Upper lobe of left lung (tissue), 6 donors: ENCODE measurements at regions not wholly inside any gene's neighbourhood (a gene's known extent, or its start where the extent isn't known, plus 50 kb on each side); places are given as distances from the start of the nearest gene placed in this dataset.

Source experiments
- ATAC-seq, 2 donors: fragments of 200-7000 bp; cut with Tn5 transposase; one replicate each; pipeline ENCODE4 v1.9.1; 2022; ENCODE audit warnings: mild to moderate bottlenecking in 2 of 2, moderate library complexity in 2 of 2; ENCODE audit not compliant: low FRiP score in 2 of 2
- DNase-seq, 2 donors: peaks; one replicate each; pipeline ENCODE4 v3.0.0-alpha.2; 2019 to 2020
- H3K27ac ChIP-seq, 4 donors: fragments of 200-600 bp; sonication (generic); one replicate each; pipeline ENCODE4 v1.5.1; 2016 to 2019
- H3K27me3 ChIP-seq, 4 donors: fragments of 200-600 bp; sonication (generic); one replicate each; pipeline ENCODE4 v1.5.1; 2017 to 2019
- H3K36me3 ChIP-seq, 4 donors: fragments of 200-600 bp; sonication (generic); one replicate each; pipeline ENCODE4 v1.5.1; 2016 to 2019
- H3K4me1 ChIP-seq, 4 donors: fragments of 200-600 bp; sonication (generic); one replicate each; pipeline ENCODE4 v1.5.1; 2018 to 2019
- H3K4me3 ChIP-seq, 4 donors: fragments of 200-600 bp; sonication (generic); one replicate each; pipeline ENCODE4 v1.5.1; 2017 to 2019; ENCODE audit warnings: mild to moderate bottlenecking in 2 of 4, moderate library complexity in 1 of 4
- H3K9me3 ChIP-seq, 4 donors: fragments of 200-600 bp; sonication (generic); one replicate each; pipeline ENCODE4 v1.5.1; 2018 to 2019
- EP300 ChIP-seq, 4 donors: sonication (generic); formaldehyde crosslinking; IDR thresholded peaks; one replicate each; pipeline ENCODE4 v1.5.1; 2017; ENCODE audit warnings: antibody characterized with exemption in 4 of 4, control low read depth in 2 of 4
- POLR2A ChIP-seq, 4 donors: fragments of 450-650 bp; IDR thresholded peaks; one replicate each; pipeline ENCODE4 v1.5.1; 2016 to 2017; ENCODE audit warnings: antibody characterized with exemption in 4 of 4, mild to moderate bottlenecking in 2 of 4
- POLR2AphosphoS5 ChIP-seq, 2 donors: sonication (generic); formaldehyde crosslinking; IDR thresholded peaks; one replicate each; pipeline ENCODE4 v1.5.1; 2017; ENCODE audit warnings: antibody characterized with exemption in 2 of 2
- WGBS, 2 donors: methylation state at CpG; one replicate each; pipeline ENCODE4 v1.1.5; 2017 to 2018; 5-methylcytosine and 5-hydroxymethylcytosine counted together
- TF ChIP-seq, protein P1 (sequence below), 6 experiments: fragments of 450-650 bp in 4 of 6; fragments of 200-600 bp in 2 of 6; sonication (generic) in 2 of 6; IDR thresholded peaks; one replicate each; pipeline ENCODE4 v1.5.1; 2016 to 2019; ENCODE audit warnings: antibody characterized with exemption in 6 of 6
- donor health status: DM: no; HTN: no; CAD: no; lungs with moderate emphysema.
- donor health status: DM: no; HTN: yes; CAD: no; lungs with severe emphysema.

DNA sequence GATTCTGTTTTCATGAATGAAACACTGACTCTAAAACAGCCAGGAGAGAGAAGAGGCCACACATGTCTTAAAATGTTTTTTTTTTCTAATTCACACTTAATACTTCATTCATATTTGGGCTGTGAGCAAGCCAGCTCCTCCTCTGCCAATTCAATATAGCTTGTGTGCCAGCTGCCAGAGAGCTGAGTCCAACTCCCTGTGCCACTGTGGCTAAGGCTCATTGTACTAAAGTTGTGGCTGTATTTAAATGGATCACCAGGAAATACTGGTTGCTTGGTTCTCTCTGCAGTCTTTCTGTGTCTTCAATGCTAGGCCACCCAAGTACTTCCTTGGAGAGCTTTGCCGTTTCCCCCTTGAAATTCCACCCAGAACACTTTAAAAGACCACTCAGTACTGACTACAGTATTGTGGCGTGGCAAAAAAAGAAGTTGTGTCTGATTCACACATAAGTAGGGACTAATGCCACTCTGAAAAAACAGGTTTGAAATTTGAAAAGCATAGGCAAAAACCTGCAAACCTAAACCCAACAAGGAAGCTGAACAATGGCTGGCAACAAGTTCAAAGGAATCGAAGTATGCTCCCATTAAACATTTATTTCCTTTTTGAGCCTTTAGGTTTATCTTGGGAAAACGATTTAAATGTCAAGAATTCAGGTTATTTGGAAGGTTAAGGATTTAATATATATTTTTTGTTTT lies 524.7 kb downstream of the DIPK2A start:
- no peak for ATAC-seq
- Histone ChIP-seq H3K36me3 (no peaks in the 10 kb centered on the region), H3K4me1 (no peaks in the 10 kb centered on the region), H3K27ac (no peak overlapping the region), H3K27me3 (no peaks in the 10 kb centered on the region), H3K4me3 (no peak overlapping the region), H3K9me3 (no peaks in the 10 kb centered on the region)
- TF ChIP-seq POLR2AphosphoS5 (IDR thresholded peaks at IDR 0.05) (no peak), EP300 (IDR thresholded peaks at IDR 0.05) (no peak), POLR2A (IDR thresholded peaks at IDR 0.05) (no peak)
- TF ChIP-seq, protein P1, sequence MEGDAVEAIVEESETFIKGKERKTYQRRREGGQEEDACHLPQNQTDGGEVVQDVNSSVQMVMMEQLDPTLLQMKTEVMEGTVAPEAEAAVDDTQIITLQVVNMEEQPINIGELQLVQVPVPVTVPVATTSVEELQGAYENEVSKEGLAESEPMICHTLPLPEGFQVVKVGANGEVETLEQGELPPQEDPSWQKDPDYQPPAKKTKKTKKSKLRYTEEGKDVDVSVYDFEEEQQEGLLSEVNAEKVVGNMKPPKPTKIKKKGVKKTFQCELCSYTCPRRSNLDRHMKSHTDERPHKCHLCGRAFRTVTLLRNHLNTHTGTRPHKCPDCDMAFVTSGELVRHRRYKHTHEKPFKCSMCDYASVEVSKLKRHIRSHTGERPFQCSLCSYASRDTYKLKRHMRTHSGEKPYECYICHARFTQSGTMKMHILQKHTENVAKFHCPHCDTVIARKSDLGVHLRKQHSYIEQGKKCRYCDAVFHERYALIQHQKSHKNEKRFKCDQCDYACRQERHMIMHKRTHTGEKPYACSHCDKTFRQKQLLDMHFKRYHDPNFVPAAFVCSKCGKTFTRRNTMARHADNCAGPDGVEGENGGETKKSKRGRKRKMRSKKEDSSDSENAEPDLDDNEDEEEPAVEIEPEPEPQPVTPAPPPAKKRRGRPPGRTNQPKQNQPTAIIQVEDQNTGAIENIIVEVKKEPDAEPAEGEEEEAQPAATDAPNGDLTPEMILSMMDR (IDR thresholded peaks at IDR 0.05), result no peak
- no peak for DNase-seq
- WGBS, 2 donors, result 42% methylated on average over 4 of the region's 4 CpGs

DNA sequence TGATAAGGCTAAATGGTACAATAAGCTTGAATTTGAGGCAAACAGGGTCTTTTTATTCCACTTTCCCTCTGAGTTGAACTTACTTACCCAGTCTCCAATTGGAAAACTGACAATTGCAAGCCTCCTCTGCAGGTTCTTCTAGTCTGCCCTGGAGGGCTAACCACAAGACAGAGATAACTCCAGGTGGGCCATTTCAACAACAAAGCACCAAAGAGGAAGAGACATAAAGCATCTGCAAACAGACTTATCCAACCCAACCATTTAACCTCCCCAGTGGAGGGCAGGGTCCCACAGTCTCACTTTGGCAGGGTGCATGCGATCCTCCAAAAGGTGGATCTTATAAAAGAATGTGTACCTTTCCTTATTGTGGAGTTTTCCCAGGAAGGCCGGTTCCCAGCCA lies 525.8 kb downstream of the DIPK2A start:
- TF ChIP-seq EP300 (IDR thresholded peaks at IDR 0.05) (no peak), POLR2AphosphoS5 (IDR thresholded peaks at IDR 0.05) (no peak)
- TF ChIP-seq, protein P1 (IDR thresholded peaks at IDR 0.05), result no peak

DNA sequence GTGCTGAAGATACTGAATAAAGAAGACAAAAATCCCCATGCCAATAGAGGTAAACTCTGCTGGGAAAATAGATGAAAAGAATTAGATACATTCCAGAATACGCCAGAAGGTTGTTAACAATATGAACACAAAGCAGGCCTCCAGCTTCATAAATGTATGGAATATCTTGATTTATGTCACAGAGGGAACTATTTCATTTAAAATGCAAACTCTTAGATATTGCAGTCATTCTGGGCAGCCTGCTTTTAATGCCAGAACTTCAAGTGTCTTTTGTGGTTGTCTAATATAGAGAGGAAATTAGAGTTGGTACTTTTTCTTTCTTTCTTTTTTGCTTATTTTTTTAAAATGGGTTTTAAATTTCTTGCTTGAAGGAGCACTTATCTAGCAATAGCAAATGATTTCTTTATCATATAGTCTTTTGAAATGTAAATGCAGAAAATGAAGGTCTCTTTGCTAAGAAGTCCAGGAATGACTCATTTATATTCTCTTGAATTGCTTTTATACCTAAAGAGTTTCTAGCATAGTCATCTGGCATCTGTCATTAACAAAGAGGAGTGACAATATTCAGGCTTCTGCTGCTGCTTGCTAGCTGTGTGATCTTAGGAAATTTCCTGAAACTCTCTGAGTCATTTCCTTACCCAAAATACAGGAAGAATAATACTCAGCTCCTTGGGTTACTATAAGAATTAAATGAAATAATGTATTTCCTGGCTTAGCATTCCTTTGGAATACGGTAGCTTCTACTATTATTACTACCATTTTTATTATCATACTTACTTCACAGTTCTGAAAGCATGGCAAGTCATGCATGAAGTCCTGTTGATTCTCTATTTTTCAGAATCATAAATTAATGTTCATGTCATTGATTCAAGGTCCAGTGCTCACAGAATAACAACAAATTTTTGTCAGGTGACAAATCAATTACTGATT lies 527.6 kb downstream of the DIPK2A start:
- Histone ChIP-seq H3K36me3 (no peaks in the 10 kb centered on the region), H3K27me3 (no peaks in the 10 kb centered on the region), H3K4me1 (no peaks in the 10 kb centered on the region), H3K27ac (no peak overlapping the region), H3K9me3 (no peaks in the 10 kb centered on the region), H3K4me3 (no peak overlapping the region)
- ATAC-seq (no peak), DNase-seq (no peak)
- 56 to 77% methylated on average over 2 of the region's 2 CpGs for WGBS, 2 donors
- TF ChIP-seq EP300 (IDR thresholded peaks at IDR 0.05), result no peak
- TF ChIP-seq, protein P1 (IDR thresholded peaks at IDR 0.05), result no peak

More for the DNA sequence above, 525.8 kb downstream of the DIPK2A start:
- Histone ChIP-seq H3K4me3 (no peak overlapping the region), H3K27ac (no peak overlapping the region), H3K9me3 (no peaks in the 10 kb centered on the region), H3K27me3 (no peaks in the 10 kb centered on the region), H3K36me3 (no peaks in the 10 kb centered on the region), H3K4me1 (no peaks in the 10 kb centered on the region)
- DNase-seq, result no peak
- 96% methylated on average over 2 of the region's 2 CpGs for WGBS, 2 donors
- no peak for ATAC-seq

DNA sequence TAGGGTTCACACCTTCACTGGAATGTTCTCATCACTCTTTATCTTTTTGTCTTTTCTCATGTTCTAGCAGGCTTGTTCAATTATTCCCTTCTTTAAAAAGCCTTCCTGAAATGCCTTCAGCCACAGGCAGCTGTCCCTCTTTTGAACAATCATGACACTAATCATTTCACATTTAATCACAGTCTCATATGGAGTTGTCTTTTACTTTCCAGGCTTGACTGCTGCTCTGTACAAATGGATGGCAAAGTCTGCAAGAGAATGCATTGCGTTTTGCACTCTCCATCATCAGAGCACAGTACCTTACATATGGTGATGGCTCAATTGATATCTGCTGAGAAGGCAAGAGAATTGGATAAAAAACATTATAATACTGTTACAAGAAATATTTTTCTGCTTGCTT lies 529.8 kb downstream of the DIPK2A start:
- no peaks in the 10 kb centered on the region for H3K4me1 ChIP-seq
- H3K27ac ChIP-seq, result no peak overlapping the region
- DNase-seq (no peak), ATAC-seq (no peak)
- no peaks in the 10 kb centered on the region for H3K9me3 ChIP-seq
- no peaks in the 10 kb centered on the region for H3K27me3 ChIP-seq
- WGBS, 2 donors, result 75 to 80% methylated on average over 1 of the region's 1 CpG
- no peaks in the 10 kb centered on the region for H3K36me3 ChIP-seq
- no peak overlapping the region for H3K4me3 ChIP-seq
- TF ChIP-seq POLR2AphosphoS5 (IDR thresholded peaks at IDR 0.05), result no peak
- TF ChIP-seq EP300 (IDR thresholded peaks at IDR 0.05), result no peak
- no peak for TF ChIP-seq POLR2A (IDR thresholded peaks at IDR 0.05)
- TF ChIP-seq, protein P1 (IDR thresholded peaks at IDR 0.05), result no peak
